Vagina (tissue), 2 donors: ENCODE measurements at regions not wholly inside any gene's neighbourhood (a gene's known extent, or its start where the extent isn't known, plus 50 kb on each side); places are given as distances from the start of the nearest gene placed in this dataset.

ENCODE experiments used
- DNase-seq, 2 donors: peaks; one replicate each; pipeline ENCODE4 v3.0.0-alpha.2; 2017; ENCODE audit errors: extremely low spot score in 2 of 2
- H3K27ac ChIP-seq: fragments of 200-600 bp; sonication (generic); one replicate; pipeline ENCODE4 v1.5.1; 2019
- H3K27me3 ChIP-seq: fragments of 200-600 bp; sonication (generic); one replicate; pipeline ENCODE4 v1.5.1; 2019
- H3K36me3 ChIP-seq, 2 donors: fragments of 200-600 bp; sonication (generic); one replicate each; pipeline ENCODE4 v1.5.1; 2017 to 2019
- H3K4me1 ChIP-seq: fragments of 200-600 bp; sonication (generic); one replicate; pipeline ENCODE4 v1.5.1; 2019
- H3K4me3 ChIP-seq, 2 donors: fragments of 200-600 bp; sonication (generic); 1 replicate in 1 of 2; 2 replicates in 1 of 2; pipeline ENCODE4 v1.5.1; 2016 to 2019
- H3K9me3 ChIP-seq: fragments of 200-600 bp; sonication (generic); one replicate; pipeline ENCODE4 v1.5.1; 2019
- POLR2A ChIP-seq, 2 donors: fragments of 450-650 bp; IDR thresholded peaks; one replicate each; pipeline ENCODE4 v1.6.1; 2017; ENCODE audit warnings: antibody characterized with exemption in 2 of 2, mild to moderate bottlenecking in 2 of 2, moderate library complexity in 2 of 2
- POLR2AphosphoS5 ChIP-seq, 2 donors: sonication (generic); formaldehyde crosslinking; IDR thresholded peaks; one replicate each; pipeline ENCODE4 v1.9.0; 2017; ENCODE audit warnings: antibody characterized with exemption in 2 of 2, mild to moderate bottlenecking in 2 of 2, low read depth in 1 of 2; ENCODE audit not compliant: insufficient read depth in 1 of 2
- intact Hi-C: fragments of 100-400 bp; cut with DNase I; formaldehyde crosslinking; loops from one replicate; pipeline ENCODE4 v1.15.1; 2023
- TF ChIP-seq, protein P1 (sequence below), 3 experiments: fragments of 450-650 bp in 2 of 3; fragments of 200-600 bp in 1 of 3; sonication (generic) in 1 of 3; IDR thresholded peaks; one replicate each; pipeline ENCODE4 v1.5.1; 2017 to 2019; ENCODE audit warnings: antibody characterized with exemption in 3 of 3, mild to moderate bottlenecking in 2 of 3, moderate library complexity in 2 of 3

GRCh38 chr18:42168487-42168886 lies 213.5 kb downstream of the PIK3C3 start:
- H3K27me3 ChIP-seq: no peaks in the 10 kb centered on the region
- DNase-seq: no peak
- no peaks in the 10 kb centered on the region for H3K36me3 ChIP-seq
- TF ChIP-seq POLR2AphosphoS5 (IDR thresholded peaks at IDR 0.05; ENCODE audit: insufficient read depth in 1 of 2, low read depth in 1 of 2): no peak
- TF ChIP-seq, protein P1, sequence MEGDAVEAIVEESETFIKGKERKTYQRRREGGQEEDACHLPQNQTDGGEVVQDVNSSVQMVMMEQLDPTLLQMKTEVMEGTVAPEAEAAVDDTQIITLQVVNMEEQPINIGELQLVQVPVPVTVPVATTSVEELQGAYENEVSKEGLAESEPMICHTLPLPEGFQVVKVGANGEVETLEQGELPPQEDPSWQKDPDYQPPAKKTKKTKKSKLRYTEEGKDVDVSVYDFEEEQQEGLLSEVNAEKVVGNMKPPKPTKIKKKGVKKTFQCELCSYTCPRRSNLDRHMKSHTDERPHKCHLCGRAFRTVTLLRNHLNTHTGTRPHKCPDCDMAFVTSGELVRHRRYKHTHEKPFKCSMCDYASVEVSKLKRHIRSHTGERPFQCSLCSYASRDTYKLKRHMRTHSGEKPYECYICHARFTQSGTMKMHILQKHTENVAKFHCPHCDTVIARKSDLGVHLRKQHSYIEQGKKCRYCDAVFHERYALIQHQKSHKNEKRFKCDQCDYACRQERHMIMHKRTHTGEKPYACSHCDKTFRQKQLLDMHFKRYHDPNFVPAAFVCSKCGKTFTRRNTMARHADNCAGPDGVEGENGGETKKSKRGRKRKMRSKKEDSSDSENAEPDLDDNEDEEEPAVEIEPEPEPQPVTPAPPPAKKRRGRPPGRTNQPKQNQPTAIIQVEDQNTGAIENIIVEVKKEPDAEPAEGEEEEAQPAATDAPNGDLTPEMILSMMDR (IDR thresholded peaks at IDR 0.05): no peak
- TF ChIP-seq POLR2A (IDR thresholded peaks at IDR 0.05): no peak
- no peak overlapping the region for H3K27ac ChIP-seq
- intact Hi-C loops: no loop called here
- no peaks in the 10 kb centered on the region for H3K4me1 ChIP-seq
- no peak overlapping the region for H3K4me3 ChIP-seq
- no peaks in the 10 kb centered on the region for H3K9me3 ChIP-seq

DNA sequence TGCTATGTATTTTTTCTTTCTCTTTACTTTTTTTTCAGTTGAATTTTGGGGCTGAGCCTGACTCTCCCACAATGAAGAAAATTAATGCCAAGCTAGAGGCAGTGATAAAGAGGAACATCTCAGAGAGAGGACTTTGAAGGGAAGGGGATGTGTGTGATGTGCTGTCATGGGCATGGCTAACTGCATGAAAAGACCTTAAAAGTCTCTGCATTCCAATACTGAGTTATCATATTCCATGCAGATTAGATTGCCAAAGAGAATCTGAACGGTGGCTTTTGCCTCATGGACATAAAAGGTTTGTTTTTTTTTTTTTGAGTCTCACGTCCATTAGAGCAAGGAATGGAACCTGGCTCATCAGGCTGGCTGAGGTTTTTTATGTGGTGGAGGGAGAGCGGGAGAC lies 213.9 kb downstream of the PIK3C3 start:
- Histone ChIP-seq H3K4me3 (no peak overlapping the region), H3K36me3 (no peaks in the 10 kb centered on the region), H3K4me1 (no peaks in the 10 kb centered on the region), H3K27me3 (no peaks in the 10 kb centered on the region), H3K9me3 (no peaks in the 10 kb centered on the region), H3K27ac (no peak overlapping the region)
- TF ChIP-seq POLR2AphosphoS5 (IDR thresholded peaks at IDR 0.05; ENCODE audit: insufficient read depth in 1 of 2, low read depth in 1 of 2): no peak
- TF ChIP-seq, protein P1 (IDR thresholded peaks at IDR 0.05): no peak
- TF ChIP-seq POLR2A (IDR thresholded peaks at IDR 0.05): no peak
- intact Hi-C loops: no loop called here
- DNase-seq: no peak

- Histone ChIP-seq H3K4me1 (no peaks in the 10 kb centered on the region), H3K9me3 (no peaks in the 10 kb centered on the region), H3K27ac (no peak overlapping the region), H3K4me3 (no peak overlapping the region), H3K27me3 (no peaks in the 10 kb centered on the region), H3K36me3 (no peaks in the 10 kb centered on the region)
- intact Hi-C loops: no loop called here
- no peak for DNase-seq
- TF ChIP-seq POLR2A (IDR thresholded peaks at IDR 0.05) (no peak), POLR2AphosphoS5 (IDR thresholded peaks at IDR 0.05; ENCODE audit: insufficient read depth in 1 of 2, low read depth in 1 of 2) (no peak)
- TF ChIP-seq, protein P1 (IDR thresholded peaks at IDR 0.05): no peak
These were observed 219.9 kb downstream of the PIK3C3 start for GRCh38 chr18:42174909-42175308.

GRCh38 chr18:42176599-42176998 lies 221.6 kb downstream of the PIK3C3 start:
- DNase-seq: no peak
- intact Hi-C loops: no loop called here
- Histone ChIP-seq H3K36me3 (no peaks in the 10 kb centered on the region), H3K27me3 (no peaks in the 10 kb centered on the region), H3K27ac (no peak overlapping the region), H3K4me3 (no peak overlapping the region), H3K9me3 (no peaks in the 10 kb centered on the region), H3K4me1 (no peaks in the 10 kb centered on the region)
- TF ChIP-seq POLR2A (IDR thresholded peaks at IDR 0.05) (no peak), POLR2AphosphoS5 (IDR thresholded peaks at IDR 0.05; ENCODE audit: insufficient read depth in 1 of 2, low read depth in 1 of 2) (no peak)
- TF ChIP-seq, protein P1 (IDR thresholded peaks at IDR 0.05): no peak

DNA sequence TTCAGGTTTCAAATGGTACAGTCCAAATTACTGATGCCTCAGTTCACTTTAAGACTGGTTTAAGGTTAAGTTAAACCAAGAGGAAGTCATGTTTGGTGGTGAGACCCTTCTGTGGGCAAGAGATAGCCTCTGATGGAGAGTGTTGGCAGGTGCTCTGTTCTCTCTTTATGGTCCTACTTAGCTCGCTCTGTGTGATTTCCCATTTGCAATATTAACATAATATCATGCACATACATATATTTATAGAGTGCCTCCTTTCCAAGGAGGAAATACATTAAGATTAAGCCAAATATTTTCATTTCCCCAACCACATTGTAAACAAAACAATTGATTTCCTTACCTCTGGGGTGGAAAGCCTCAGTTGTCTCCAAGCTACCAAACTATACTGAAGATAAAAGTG lies 222.4 kb downstream of the PIK3C3 start:
- TF ChIP-seq POLR2A (IDR thresholded peaks at IDR 0.05): no peak
- TF ChIP-seq, protein P1 (IDR thresholded peaks at IDR 0.05): no peak
- no peak for TF ChIP-seq POLR2AphosphoS5 (IDR thresholded peaks at IDR 0.05; ENCODE audit: insufficient read depth in 1 of 2, low read depth in 1 of 2)
- Histone ChIP-seq H3K27me3 (no peaks in the 10 kb centered on the region), H3K4me3 (no peak overlapping the region), H3K9me3 (no peaks in the 10 kb centered on the region), H3K27ac (no peak overlapping the region), H3K36me3 (no peaks in the 10 kb centered on the region), H3K4me1 (no peaks in the 10 kb centered on the region)
- no peak for DNase-seq
- intact Hi-C loops: no loop called here
